Parathyroid adenoma (tissue), 2 donors: ENCODE measurements at regions not wholly inside any gene's neighbourhood (a gene's known extent, or its start where the extent isn't known, plus 50 kb on each side); places are given as distances from the start of the nearest gene placed in this dataset.

Source experiments
- H2AFZ ChIP-seq: fragments of 300-600 bp; sonication (generic); one replicate; pipeline ENCODE4 v1.7.0; 2017; ENCODE audit warnings: antibody characterized with exemption, mild to moderate bottlenecking
- H3K27ac ChIP-seq: fragments of 300-600 bp; sonication (generic); one replicate; pipeline ENCODE4 v1.7.0; 2017
- H3K27me3 ChIP-seq: fragments of 300-600 bp; sonication (generic); one replicate; pipeline ENCODE4 v1.7.0; 2017; ENCODE audit warnings: low read length; ENCODE audit not compliant: control insufficient read depth, insufficient read depth
- H3K36me3 ChIP-seq: fragments of 300-600 bp; sonication (generic); one replicate; pipeline ENCODE4 v1.7.0; 2017; ENCODE audit warnings: low read length; ENCODE audit not compliant: control insufficient read depth, insufficient read depth
- H3K4me1 ChIP-seq: fragments of 300-600 bp; sonication (generic); one replicate; pipeline ENCODE4 v1.7.0; 2017; ENCODE audit warnings: control low read depth
- H3K4me2 ChIP-seq: fragments of 300-600 bp; sonication (generic); one replicate; pipeline ENCODE4 v1.7.0; 2017; ENCODE audit warnings: low read length
- H3K4me3 ChIP-seq: fragments of 300-600 bp; sonication (generic); one replicate; pipeline ENCODE4 v1.7.0; 2017; ENCODE audit warnings: low read depth, low read length
- H3K79me2 ChIP-seq: fragments of 300-600 bp; sonication (generic); one replicate; pipeline ENCODE4 v1.7.0; 2017; ENCODE audit warnings: control low read depth
- H3K9ac ChIP-seq: fragments of 300-600 bp; sonication (generic); one replicate; pipeline ENCODE4 v1.7.0; 2017; ENCODE audit warnings: mild to moderate bottlenecking
- H3K9me3 ChIP-seq: fragments of 300-600 bp; sonication (generic); one replicate; pipeline ENCODE4 v1.7.0; 2017; ENCODE audit warnings: low read length; ENCODE audit not compliant: control insufficient read depth
- TF ChIP-seq, protein P1 (sequence below): fragments of 300-600 bp; sonication (generic); IDR thresholded peaks from one replicate; pipeline ENCODE4 v1.7.0; 2017; ENCODE audit warnings: antibody characterized with exemption, mild to moderate bottlenecking
- donor health status: primary hyperparathyroidism.

DNA sequence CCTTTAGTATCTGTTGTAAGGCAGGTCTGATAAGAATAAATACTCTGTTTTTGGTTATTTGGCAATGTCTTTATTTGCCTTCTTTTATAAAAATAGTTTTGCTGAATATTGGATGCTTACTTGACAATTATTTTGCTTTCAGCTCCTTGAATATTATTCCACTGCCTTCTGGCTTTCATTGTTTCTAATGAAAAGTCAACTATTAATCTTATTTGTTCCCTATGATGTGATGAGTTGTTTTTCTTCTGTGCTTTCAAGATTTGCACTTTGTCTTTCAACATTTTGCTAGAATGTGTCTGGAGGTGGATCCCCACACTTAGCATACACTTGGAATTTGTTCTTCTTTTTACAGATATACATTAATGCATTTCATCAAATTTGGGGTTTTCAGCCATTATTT, 203.8 kb upstream of the PTPRZ1 start:
- no peaks in the 10 kb centered on the region for H3K9me3 ChIP-seq
- H3K4me2 ChIP-seq = no peak overlapping the region
- no peaks in the 10 kb centered on the region for H3K4me1 ChIP-seq
- no peak overlapping the region for H3K9ac ChIP-seq
- H3K4me3 ChIP-seq = no peak overlapping the region
- H2AFZ ChIP-seq = no peak overlapping the region
- TF ChIP-seq, protein P1, sequence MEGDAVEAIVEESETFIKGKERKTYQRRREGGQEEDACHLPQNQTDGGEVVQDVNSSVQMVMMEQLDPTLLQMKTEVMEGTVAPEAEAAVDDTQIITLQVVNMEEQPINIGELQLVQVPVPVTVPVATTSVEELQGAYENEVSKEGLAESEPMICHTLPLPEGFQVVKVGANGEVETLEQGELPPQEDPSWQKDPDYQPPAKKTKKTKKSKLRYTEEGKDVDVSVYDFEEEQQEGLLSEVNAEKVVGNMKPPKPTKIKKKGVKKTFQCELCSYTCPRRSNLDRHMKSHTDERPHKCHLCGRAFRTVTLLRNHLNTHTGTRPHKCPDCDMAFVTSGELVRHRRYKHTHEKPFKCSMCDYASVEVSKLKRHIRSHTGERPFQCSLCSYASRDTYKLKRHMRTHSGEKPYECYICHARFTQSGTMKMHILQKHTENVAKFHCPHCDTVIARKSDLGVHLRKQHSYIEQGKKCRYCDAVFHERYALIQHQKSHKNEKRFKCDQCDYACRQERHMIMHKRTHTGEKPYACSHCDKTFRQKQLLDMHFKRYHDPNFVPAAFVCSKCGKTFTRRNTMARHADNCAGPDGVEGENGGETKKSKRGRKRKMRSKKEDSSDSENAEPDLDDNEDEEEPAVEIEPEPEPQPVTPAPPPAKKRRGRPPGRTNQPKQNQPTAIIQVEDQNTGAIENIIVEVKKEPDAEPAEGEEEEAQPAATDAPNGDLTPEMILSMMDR = no peak
- H3K27ac ChIP-seq = no peak overlapping the region
- no peaks in the 10 kb centered on the region for H3K36me3 ChIP-seq
- H3K27me3 ChIP-seq = no peaks in the 10 kb centered on the region
- no peaks in the 10 kb centered on the region for H3K79me2 ChIP-seq

DNA sequence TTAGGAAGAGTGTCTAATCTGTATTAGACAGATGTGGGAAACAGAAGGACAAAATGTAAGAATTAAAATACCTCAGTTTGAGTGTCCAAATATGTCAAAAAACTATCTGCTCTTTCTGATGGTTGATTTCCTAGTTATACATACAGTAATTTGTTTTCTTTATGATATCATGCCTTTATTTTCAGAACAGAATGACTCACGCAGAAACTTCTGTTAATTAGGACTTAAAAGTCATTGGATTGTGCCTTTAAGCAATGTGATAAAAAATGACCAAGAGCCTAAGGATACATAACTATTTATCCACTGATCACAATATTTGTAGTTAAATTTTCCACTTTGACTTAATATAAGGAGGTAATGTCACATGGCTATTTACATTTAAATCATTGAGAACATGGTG, 206.7 kb upstream of the PTPRZ1 start:
- Histone ChIP-seq H3K4me3 (no peak overlapping the region), H3K36me3 (no peaks in the 10 kb centered on the region), H2AFZ (no peak overlapping the region), H3K4me1 (no peaks in the 10 kb centered on the region), H3K9ac (no peak overlapping the region), H3K4me2 (no peak overlapping the region), H3K9me3 (no peaks in the 10 kb centered on the region), H3K27ac (no peak overlapping the region), H3K27me3 (no peaks in the 10 kb centered on the region), H3K79me2 (no peaks in the 10 kb centered on the region)
- TF ChIP-seq, protein P1 = no peak

DNA sequence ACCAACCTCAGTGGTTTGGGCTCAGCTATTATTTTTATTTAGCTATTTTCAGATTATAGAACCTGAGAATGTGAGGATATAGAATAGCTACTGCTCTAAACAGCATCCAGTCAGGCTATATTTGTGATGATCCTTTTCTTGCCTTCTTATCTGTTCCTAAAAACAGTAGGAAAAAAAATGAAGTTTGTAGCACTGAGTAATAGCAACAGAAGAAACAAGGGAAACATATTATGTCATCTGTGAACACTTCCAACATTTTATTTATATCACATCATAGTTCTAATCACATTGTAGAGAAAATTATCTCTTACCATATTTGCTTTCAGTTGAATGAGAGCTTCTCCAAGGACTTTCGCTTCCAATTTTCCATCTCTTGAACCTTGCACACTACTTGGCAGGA, 229.6 kb upstream of the PTPRZ1 start:
- no peaks in the 10 kb centered on the region for H3K79me2 ChIP-seq
- H3K4me2 ChIP-seq = no peak overlapping the region

DNA sequence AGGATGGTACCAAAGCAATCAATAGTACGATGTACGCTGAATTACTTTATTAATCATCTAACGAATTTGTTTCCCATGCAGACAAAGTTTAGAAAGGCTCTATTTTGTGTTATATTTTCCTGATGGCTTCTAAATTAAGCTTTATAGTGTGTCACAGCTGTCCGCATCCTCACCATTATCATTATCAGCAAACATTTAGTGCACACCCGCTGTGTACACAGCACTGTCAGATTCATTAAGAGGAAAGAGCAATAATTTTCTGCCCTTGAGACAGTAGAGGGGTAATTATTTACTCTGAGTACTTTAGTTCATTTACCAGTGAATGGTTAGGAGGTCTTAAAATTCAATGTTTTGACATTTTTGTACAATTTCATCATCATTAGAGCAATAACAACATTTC, 233.3 kb upstream of the PTPRZ1 start:
- H3K9ac ChIP-seq = no peak overlapping the region
- no peak overlapping the region for H3K4me3 ChIP-seq
- no peaks in the 10 kb centered on the region for H3K4me1 ChIP-seq
- H3K36me3 ChIP-seq = no peaks in the 10 kb centered on the region
- no peaks in the 10 kb centered on the region for H3K27me3 ChIP-seq
- TF ChIP-seq, protein P1 = no peak
- no peak overlapping the region for H2AFZ ChIP-seq
- H3K79me2 ChIP-seq = no peaks in the 10 kb centered on the region
- H3K4me2 ChIP-seq = no peak overlapping the region
- no peak overlapping the region for H3K27ac ChIP-seq
- H3K9me3 ChIP-seq = no peaks in the 10 kb centered on the region

More for the DNA sequence above, 229.6 kb upstream of the PTPRZ1 start:
- H3K4me1 ChIP-seq = no peaks in the 10 kb centered on the region
- no peaks in the 10 kb centered on the region for H3K36me3 ChIP-seq
- H2AFZ ChIP-seq = no peak overlapping the region
- H3K27ac ChIP-seq = no peak overlapping the region
- no peaks in the 10 kb centered on the region for H3K27me3 ChIP-seq
- H3K9me3 ChIP-seq = no peaks in the 10 kb centered on the region
- TF ChIP-seq, protein P1 = no peak
- H3K4me3 ChIP-seq = no peak overlapping the region
- H3K9ac ChIP-seq = no peak overlapping the region

DNA sequence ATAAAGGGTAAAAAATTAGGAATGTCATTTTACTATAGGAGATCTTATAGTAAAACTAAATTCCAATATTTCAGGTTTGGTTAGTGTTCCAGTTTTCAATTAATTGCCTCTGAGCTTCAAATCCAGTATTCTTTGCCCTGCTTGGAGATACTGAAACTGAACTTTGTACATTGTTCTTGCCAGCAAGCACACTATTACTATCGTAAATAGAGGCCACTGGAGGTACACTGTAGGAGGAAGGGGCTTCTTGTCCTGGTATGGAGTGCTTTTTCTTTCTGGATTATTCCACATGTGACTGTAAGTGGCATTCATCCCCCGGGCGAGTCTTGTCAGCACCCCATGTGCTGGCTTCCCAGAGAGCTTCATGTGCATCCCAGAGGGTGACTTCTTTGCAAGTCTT, 234.7 kb upstream of the PTPRZ1 start:
- Histone ChIP-seq H3K27me3 (no peaks in the 10 kb centered on the region), H3K36me3 (no peaks in the 10 kb centered on the region), H3K79me2 (no peaks in the 10 kb centered on the region), H3K4me3 (no peak overlapping the region), H3K27ac (no peak overlapping the region), H3K4me2 (no peak overlapping the region), H3K9ac (no peak overlapping the region), H3K4me1 (no peaks in the 10 kb centered on the region), H2AFZ (no peak overlapping the region), H3K9me3 (no peaks in the 10 kb centered on the region)
- TF ChIP-seq, protein P1 = no peak
